OCI-LY7 (cell line): ENCODE measurements at regions not wholly inside any gene's neighbourhood (a gene's known extent, or its start where the extent isn't known, plus 50 kb on each side); places are given as distances from the start of the nearest gene placed in this dataset.
"Not testable (repeated sequence)": the region's sequence is repeated elsewhere in the genome, so short reads cannot be mapped to it uniquely, and the experiment has no call there.

Experiments
- BruUV-seq: library from RNA; stranded (reverse); fragments of 400-500 nt; replicated peaks from 2 replicates; lab custom pipeline; 2021; lab: Mats Ljungman, UMichigan
- CTCF ChIA-PET: fragments of 300-600 bp; sonication (Branson Sonifier 250); formaldehyde crosslinking; loops from one replicate; lab custom pipeline; 2022; ENCODE audit warnings: antibody characterized with exemption; ENCODE audit not compliant: unreplicated experiment; lab: Charles Lee
- POLR2A ChIA-PET: fragments of 300-600 bp; sonication (Branson Sonifier 250); formaldehyde crosslinking; loops from one replicate; lab custom pipeline; 2022; ENCODE audit warnings: antibody characterized with exemption; lab: Charles Lee
- DNase-seq: peaks from one replicate; pipeline ENCODE4 v3.0.0-alpha.2; 2015; ENCODE audit warnings: low spot score
- H2AFZ ChIP-seq: fragments of 200-600 bp; sonication (generic), shearing (Covaris generic); 2 replicates; pipeline ENCODE4 v1.6.1; 2014; ENCODE audit warnings: mild to moderate bottlenecking, antibody characterized with exemption, low read length, moderate library complexity
- H3K27ac ChIP-seq: fragments of 200-600 bp; sonication (generic); 2 replicates; pipeline ENCODE4 v1.5.1; 2014; ENCODE audit warnings: mixed run types, low read depth, mild to moderate bottlenecking, moderate library complexity, low read length, inconsistent platforms; ENCODE audit not compliant: poor library complexity, severe bottlenecking
- H3K36me3 ChIP-seq: fragments of 200-600 bp; sonication (generic); 2 replicates; pipeline ENCODE4 v1.6.1; 2014; ENCODE audit warnings: mild to moderate bottlenecking, antibody characterized with exemption, low read length, moderate library complexity, mixed read lengths; ENCODE audit not compliant: insufficient read depth
- H3K4me1 ChIP-seq: fragments of 200-600 bp; sonication (generic); 2 replicates; pipeline ENCODE4 v1.5.1; 2014; ENCODE audit warnings: mild to moderate bottlenecking, low read length; ENCODE audit not compliant: insufficient read depth, poor library complexity, severe bottlenecking
- H3K4me2 ChIP-seq: fragments of 200-600 bp; sonication (generic); 2 replicates; pipeline ENCODE4 v1.6.1; 2014; ENCODE audit warnings: mild to moderate bottlenecking, low read length
- H3K4me3 ChIP-seq: fragments of 200-600 bp; sonication (generic); 2 replicates; pipeline ENCODE4 v1.5.1; 2014; ENCODE audit warnings: mild to moderate bottlenecking, low read depth, low read length; ENCODE audit not compliant: poor library complexity, severe bottlenecking
- H3K79me2 ChIP-seq: fragments of 200-600 bp; sonication (generic); 2 replicates; pipeline ENCODE4 v1.6.1; 2016; ENCODE audit warnings: low read depth, mild to moderate bottlenecking, low read length, moderate library complexity, mixed read lengths; ENCODE audit not compliant: insufficient read depth
- H3K9me2 ChIP-seq: fragments of 200-600 bp; sonication (generic); 2 replicates; pipeline ENCODE4 v1.6.1; 2016; ENCODE audit warnings: mild to moderate bottlenecking, low read length, mixed read lengths; ENCODE audit not compliant: insufficient read depth
- H3K9me3 ChIP-seq: fragments of 200-600 bp; sonication (generic); 2 replicates; pipeline ENCODE4 v1.6.1; 2014; ENCODE audit warnings: mild to moderate bottlenecking, mixed run types, low read length, mixed read lengths
- H4K20me1 ChIP-seq: fragments of 200-600 bp; sonication (generic); 2 replicates; pipeline ENCODE4 v1.6.1; 2014; ENCODE audit warnings: mild to moderate bottlenecking, antibody characterized with exemption, low read length, moderate library complexity, mixed read lengths; ENCODE audit not compliant: insufficient read depth
- EZH2phosphoT487 ChIP-seq: fragments of 200-600 bp; sonication (generic); IDR thresholded peaks from 2 replicates; pipeline ENCODE4 v1.6.1; 2018; ENCODE audit warnings: low read depth, borderline replicate concordance, mild to moderate bottlenecking, mixed run types, antibody characterized with exemption, low read length, moderate library complexity, mixed read lengths
- intact Hi-C: fragments of 100-400 bp; cut with micrococcal nuclease; formaldehyde crosslinking; loops from one replicate; pipeline ENCODE4 v1.10.0; 2022; ENCODE audit not compliant: unreplicated experiment
- TF ChIP-seq, protein P1 (sequence below): fragments of 200-600 bp; sonication (generic); conservative IDR thresholded peaks from 2 replicates; pipeline ENCODE4 v1.5.1; 2014; ENCODE audit warnings: mild to moderate bottlenecking, antibody characterized with exemption, low read length, moderate library complexity, mixed read lengths

DNA sequence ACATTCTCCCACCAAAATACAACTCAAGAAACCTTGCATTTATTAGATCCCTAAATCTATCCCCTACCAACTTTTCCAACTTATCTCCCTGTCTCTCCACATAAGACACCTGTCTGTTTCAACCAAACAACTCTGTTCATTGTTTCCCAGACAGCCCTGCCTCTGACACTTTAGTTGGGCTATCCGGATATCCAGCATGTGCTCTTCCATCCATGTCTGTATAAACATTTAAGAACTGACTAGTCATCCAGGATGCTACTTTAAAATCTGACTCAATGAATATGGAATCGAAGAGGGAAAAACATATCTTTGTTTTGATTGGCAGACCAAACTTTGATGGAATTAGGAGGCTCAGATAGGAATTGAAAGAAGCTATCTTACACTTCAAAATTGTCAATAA is 143.2 kb upstream of the DCAF8L1 start:
- Histone ChIP-seq H3K79me2 (no peaks in the 10 kb centered on the region), H3K27ac (no peak overlapping the region), H3K4me2 (no peak overlapping the region), H3K4me3 (no peak overlapping the region), H3K9me2 (no peaks in the 10 kb centered on the region), H4K20me1 (no peaks in the 10 kb centered on the region), H3K4me1 (no peaks in the 10 kb centered on the region), H3K36me3 (no peaks in the 10 kb centered on the region), H2AFZ (no peak overlapping the region), H3K9me3 (no peaks in the 10 kb centered on the region)
- POLR2A ChIA-PET = no interaction called here
- no peak for DNase-seq
- CTCF ChIA-PET = no interaction called here
- TF ChIP-seq, protein P1, sequence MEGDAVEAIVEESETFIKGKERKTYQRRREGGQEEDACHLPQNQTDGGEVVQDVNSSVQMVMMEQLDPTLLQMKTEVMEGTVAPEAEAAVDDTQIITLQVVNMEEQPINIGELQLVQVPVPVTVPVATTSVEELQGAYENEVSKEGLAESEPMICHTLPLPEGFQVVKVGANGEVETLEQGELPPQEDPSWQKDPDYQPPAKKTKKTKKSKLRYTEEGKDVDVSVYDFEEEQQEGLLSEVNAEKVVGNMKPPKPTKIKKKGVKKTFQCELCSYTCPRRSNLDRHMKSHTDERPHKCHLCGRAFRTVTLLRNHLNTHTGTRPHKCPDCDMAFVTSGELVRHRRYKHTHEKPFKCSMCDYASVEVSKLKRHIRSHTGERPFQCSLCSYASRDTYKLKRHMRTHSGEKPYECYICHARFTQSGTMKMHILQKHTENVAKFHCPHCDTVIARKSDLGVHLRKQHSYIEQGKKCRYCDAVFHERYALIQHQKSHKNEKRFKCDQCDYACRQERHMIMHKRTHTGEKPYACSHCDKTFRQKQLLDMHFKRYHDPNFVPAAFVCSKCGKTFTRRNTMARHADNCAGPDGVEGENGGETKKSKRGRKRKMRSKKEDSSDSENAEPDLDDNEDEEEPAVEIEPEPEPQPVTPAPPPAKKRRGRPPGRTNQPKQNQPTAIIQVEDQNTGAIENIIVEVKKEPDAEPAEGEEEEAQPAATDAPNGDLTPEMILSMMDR = no peak
- no peak for TF ChIP-seq EZH2phosphoT487
- no TSS peak for BruUV-seq
- intact Hi-C loops = no loop called here

DNA sequence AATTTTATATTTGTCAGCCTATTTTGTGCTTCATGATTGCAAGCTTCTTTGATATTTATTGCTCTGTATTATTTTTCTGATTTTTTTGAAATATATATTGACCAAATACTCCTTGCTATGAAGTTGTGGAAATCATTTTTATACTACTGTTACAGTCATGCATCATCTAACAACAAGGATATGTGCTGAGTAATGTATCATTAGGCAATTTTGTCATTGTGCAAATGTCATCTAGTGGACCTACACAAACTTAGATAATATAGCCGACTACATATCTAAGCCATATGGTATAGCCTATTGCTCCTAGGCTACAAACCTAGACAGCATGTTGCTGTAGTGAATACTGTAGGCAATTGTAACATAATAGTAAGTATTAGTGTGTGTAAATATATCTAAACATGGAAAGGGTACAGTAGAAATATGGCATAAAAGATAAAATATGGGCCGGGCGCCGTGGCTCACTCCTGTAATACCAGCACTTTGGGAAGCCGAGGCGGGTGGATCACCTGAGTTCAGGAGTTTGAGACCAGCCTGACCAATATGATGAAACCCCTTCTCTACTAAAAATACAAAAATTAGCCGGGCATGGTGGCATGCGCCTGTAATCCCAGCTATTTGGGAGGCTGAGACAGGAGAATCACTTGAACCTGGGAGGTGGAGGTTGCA is 139.5 kb upstream of the DCAF8L1 start:
- POLR2A ChIA-PET = interaction anchor here (0.5 kb wide), 1 partner anchor 159 kb away, joined by 3 read pairs; no protein-coding TSS in a partner anchor
- H3K4me3 ChIP-seq, H4K20me1 ChIP-seq, H3K9me2 ChIP-seq, CTCF ChIA-PET, H2AFZ ChIP-seq, BruUV-seq, H3K9me3 ChIP-seq, H3K36me3 ChIP-seq, H3K27ac ChIP-seq, H3K4me2 ChIP-seq, intact Hi-C loops, H3K79me2 ChIP-seq, H3K4me1 ChIP-seq, DNase-seq: not testable (repeated sequence)

DNA sequence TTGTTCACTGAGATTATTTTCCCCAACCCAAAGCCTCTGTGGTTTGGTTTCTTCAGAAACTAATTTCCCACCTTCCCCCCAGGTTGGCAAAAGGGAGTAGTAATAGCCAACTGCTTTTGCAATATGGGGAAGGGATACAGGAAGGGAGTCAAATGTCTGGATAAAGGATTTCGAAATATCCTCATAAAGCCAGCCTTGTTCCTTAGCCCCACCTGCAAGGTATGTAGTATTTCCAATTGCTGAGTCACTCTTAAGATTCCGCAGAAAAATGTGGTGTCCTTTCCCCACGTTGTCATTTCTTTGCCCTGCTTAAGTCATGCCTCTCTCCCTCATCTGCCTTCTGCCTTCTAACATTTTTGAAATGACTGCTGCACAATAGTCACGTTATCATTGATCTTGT is 138.8 kb upstream of the DCAF8L1 start:
- Histone ChIP-seq H3K79me2 (no peaks in the 10 kb centered on the region), H4K20me1 (no peaks in the 10 kb centered on the region), H3K9me3 (no peaks in the 10 kb centered on the region), H3K36me3 (no peaks in the 10 kb centered on the region), H3K4me3 (no peak overlapping the region), H3K9me2 (no peaks in the 10 kb centered on the region), H3K27ac (no peak overlapping the region), H3K4me1 (no peaks in the 10 kb centered on the region), H2AFZ (no peak overlapping the region), H3K4me2 (no peak overlapping the region)
- ChIA-PET CTCF (no interaction called here), POLR2A (no interaction called here)
- intact Hi-C loops = no loop called here
- TF ChIP-seq EZH2phosphoT487 = no peak
- TF ChIP-seq, protein P1 = no peak
- no peak for DNase-seq
- no TSS peak for BruUV-seq
